PC-3 (cell line): ENCODE measurements at regions not wholly inside any gene's neighbourhood (a gene's known extent, or its start where the extent isn't known, plus 50 kb on each side); places are given as distances from the start of the nearest gene placed in this dataset.

Experiments used
- EZH2phosphoT487 ChIP-seq: fragments of 300-600 bp; sonication (generic); IDR thresholded peaks from 2 replicates; pipeline ENCODE4 v1.6.1; 2018; ENCODE audit warnings: mild to moderate bottlenecking, antibody characterized with exemption, low read length, borderline replicate concordance
- TF ChIP-seq, protein P1 (sequence below): fragments of 300-600 bp; sonication (generic); conservative IDR thresholded peaks from 2 replicates; pipeline ENCODE4 v1.5.1; 2017; ENCODE audit warnings: antibody characterized with exemption, low read depth, mild to moderate bottlenecking, low read length

- TF ChIP-seq, protein P1, sequence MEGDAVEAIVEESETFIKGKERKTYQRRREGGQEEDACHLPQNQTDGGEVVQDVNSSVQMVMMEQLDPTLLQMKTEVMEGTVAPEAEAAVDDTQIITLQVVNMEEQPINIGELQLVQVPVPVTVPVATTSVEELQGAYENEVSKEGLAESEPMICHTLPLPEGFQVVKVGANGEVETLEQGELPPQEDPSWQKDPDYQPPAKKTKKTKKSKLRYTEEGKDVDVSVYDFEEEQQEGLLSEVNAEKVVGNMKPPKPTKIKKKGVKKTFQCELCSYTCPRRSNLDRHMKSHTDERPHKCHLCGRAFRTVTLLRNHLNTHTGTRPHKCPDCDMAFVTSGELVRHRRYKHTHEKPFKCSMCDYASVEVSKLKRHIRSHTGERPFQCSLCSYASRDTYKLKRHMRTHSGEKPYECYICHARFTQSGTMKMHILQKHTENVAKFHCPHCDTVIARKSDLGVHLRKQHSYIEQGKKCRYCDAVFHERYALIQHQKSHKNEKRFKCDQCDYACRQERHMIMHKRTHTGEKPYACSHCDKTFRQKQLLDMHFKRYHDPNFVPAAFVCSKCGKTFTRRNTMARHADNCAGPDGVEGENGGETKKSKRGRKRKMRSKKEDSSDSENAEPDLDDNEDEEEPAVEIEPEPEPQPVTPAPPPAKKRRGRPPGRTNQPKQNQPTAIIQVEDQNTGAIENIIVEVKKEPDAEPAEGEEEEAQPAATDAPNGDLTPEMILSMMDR: no peak; the same call in 1 of the 2 replicates
- no peak for TF ChIP-seq EZH2phosphoT487
These were observed 294.1 kb downstream of the KCNS3 start for GRCh38 chr2:18172607-18173006.
